HG02852 (cell line): ENCODE measurements at regions not wholly inside any gene's neighbourhood (a gene's known extent, or its start where the extent isn't known, plus 50 kb on each side); places are given as distances from the start of the nearest gene placed in this dataset.

Source experiments
- ATAC-seq: cut with Tn5 transposase; IDR thresholded peaks from one replicate; pipeline ENCODE4 v1.9.1; 2021; ENCODE audit warnings: mild to moderate bottlenecking, moderate library complexity; ENCODE audit not compliant: unreplicated experiment

DNA sequence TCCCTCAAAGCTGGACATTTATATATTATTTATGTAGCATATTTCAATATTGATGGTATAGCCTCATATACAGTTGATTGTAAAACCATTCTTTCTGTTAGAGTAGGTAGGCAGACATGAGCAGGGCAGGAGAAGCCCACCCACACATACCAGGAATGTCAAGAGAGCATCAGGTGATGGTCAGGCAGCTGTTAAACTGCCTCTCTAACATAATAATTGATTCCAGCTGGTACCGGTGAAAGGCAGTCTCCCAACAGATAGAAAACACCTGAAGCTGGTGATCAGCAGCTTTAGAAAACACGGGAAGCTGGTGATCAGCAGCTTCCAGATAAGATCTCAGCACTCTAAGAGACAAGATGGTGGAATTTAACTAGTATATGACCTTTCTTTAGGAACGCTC, 132.9 kb downstream of the SLITRK6 start:
- ATAC-seq = no peak

DNA sequence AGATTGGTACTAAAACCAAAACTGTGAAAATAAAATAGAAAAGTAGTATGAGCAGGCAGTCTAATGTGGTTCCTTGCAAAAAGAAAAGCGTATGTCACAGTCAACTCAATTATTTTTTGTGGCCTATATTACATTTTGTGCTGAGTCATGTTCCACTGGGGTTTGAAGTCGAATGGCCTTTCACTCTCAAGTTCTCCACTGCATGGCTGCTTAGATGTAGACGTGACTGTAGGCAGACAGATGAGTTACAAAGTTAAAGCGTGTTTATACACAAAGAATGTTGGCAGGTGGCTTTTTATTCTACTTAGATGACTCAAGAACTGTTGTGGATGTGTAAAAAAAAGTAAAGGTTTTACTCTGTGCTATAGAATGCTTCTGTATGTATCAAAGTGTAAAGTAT, 133.9 kb downstream of the SLITRK6 start:
- no peak for ATAC-seq

DNA sequence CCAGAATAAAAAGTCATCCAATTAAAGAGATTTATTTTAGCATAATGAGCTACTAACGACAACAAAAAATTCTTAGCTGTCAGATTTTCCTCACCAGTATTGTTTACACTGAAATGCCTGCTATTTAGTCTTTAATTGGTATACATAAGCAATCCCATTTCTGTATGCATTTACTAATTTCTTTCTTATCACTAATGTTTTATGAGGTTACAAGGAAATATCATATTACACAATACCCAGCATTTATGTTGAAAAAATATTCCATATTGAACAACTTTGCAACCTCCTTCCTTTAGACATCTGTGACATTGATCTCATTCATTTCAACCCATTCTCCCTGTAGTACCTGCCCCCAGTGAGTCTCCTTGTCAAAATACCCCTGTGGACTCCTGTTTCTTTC, 135.4 kb downstream of the SLITRK6 start:
- no peak for ATAC-seq

DNA sequence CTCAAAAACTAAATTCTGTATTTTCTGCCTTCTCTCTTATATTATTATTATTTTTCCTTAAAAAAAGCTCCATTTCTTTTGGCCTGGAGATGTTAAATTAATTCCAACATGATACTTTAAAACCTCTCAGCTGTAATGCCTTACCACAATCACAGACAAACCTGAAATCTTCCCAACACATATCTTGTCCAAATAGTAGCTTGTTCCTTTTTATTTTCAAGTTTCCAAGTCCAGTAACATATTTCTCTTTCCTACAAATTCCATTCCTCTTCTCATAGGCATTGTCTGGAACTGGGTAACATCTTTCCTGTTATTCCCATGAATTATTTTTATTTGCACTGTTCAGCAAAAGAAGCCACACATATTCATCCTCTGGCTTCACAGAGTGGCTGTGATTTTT, 137.0 kb downstream of the SLITRK6 start:
- no peak for ATAC-seq

DNA sequence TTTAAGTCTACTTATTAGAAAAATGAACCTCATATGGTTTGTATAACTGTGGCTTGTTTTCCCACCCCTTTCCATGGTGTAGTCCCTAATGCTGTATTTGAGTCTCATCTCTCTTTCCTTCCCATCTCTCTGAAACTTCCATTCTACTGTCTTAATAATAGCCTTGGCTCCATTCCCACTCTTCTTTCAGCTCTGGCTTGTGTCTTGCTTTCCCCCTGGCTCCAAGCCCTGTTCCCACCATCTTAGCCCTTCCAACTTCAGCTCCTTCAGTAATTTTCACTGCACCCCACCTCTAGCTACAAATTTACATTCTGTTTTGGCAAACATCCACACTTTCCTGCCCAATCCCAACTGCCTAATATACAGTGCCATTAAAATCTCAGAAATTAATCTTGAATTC, 137.5 kb downstream of the SLITRK6 start:
- ATAC-seq = no peak

DNA sequence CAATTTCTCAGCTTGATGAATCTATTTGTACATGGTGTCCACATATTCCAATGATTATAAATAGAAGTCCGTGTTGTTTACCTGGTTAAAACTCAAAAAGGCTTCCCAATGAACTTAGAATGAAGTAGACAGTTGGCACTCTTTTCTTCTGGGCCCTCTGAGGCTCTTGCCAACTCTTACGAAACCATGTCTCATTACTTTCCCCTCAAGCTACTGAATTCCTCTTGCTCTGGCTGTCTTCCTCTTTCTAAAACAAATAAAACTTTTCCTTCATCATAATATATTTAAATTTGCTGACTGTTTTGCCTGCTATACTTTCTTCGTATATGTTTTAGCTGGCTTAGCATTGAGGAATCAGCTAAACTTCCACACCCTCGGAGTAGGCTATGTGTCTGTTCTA, 139.7 kb downstream of the SLITRK6 start:
- ATAC-seq = no peak

DNA sequence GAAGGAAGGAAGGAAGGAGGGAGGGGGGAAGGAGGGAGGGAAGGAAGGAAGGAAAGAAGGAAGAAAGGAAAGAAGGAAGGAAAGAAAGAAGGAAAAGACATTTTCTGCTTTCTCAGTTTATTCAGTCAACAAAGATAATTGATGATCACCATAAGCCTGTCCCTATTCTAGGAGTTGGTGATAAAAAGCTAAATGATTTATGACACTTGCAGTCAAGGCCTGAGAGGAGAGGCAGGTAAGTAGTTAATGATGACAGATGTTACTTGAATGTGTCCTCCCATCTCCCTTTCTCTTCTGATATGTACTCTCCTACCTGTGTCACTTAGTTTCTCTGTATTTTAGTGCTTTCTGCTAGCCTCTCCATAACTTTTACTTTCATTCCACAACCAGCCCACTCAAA, 141.3 kb downstream of the SLITRK6 start:
- ATAC-seq = no peak

DNA sequence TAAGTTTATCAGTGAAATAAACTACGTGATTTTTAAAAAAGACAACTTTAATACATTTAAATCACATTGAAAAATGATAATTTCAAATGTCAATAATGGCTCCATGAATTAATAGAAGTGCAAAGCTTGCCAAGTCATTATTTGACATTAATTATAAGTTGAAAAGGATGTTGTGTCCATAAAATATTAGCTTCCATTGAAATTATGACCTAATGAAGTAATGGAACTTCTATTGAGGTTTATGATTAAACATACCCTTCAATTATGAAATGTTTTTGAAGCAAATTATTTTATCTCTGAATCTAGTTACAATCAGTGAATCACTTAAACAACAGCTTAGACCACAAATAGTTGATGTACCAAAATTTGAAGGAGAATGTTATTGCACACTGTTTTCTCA, 144.2 kb downstream of the SLITRK6 start:
- ATAC-seq = no peak

DNA sequence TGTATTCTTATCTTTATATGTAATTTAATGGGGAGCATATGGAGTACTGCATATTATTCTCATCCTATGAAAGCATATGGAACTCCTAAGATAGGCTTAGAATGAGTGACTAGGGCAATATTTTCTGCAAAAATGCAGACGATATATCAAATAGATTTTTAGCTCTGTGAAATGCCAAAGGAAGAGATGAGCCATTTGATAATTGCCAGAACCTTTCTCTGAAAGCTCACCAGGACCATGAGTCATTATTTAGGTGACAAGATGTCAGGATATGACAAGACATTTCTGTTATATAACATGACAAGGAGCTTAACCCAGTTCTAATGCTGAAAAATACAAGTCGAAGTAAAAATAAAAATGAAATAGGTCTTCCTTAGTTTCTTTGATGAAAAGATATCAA, 145.0 kb downstream of the SLITRK6 start:
- ATAC-seq = no peak

DNA sequence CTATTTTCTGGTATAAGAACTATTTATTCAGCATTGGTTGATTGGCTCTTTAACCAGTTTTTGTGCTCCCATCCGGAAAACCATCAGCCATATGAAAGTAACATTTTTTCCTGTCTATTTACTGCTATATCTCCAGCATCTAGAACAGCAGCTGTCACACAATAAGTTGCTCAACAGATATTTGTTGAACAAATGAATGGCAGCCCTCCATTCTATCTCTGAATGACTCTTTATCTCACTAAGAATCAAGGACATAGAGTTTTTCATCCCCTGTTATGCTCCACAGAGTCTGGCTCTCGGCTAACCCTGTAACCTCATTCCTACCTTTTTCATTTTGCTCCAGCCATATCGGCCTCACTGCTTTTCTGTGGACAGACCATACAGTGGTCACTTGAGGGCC, 145.5 kb downstream of the SLITRK6 start:
- no peak for ATAC-seq

DNA sequence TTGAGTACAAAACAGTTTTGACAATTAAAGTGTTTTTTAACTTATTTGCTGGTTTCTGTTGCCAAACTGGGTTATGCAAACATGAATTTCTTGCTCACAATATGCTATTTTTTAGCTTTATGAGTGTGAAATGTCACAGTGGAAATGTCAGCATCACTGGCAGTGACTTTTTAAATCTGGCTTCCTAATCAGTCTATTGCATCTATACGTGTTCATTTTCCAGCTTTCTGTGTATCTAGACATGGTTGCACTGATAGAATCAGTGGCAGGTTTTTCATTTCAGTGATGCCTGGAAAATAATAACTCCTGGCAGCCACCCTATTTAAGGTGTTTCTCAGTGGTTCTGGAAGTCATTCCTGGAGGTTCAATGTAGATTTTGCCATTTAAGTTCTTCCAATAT, 146.7 kb downstream of the SLITRK6 start:
- ATAC-seq = no peak

DNA sequence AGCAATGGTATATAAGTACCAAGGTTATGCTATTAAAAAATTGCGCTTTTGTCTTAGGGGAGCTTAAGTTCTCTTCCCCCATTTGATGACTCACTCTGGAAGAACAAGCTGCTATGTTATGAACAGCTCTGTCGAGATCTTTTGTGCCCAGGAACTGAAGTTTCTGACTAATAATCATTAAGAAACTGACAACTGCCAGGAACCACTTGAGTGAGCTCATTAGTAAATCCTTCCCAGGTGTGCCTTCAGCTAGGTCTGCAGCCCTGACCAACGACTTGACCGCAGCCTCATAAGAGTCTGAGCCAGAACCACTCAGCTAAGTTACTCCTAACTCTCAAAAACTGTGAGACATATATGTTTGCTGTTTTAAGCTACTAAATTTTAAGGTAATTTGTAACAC, 147.8 kb downstream of the SLITRK6 start:
- ATAC-seq = no peak

DNA sequence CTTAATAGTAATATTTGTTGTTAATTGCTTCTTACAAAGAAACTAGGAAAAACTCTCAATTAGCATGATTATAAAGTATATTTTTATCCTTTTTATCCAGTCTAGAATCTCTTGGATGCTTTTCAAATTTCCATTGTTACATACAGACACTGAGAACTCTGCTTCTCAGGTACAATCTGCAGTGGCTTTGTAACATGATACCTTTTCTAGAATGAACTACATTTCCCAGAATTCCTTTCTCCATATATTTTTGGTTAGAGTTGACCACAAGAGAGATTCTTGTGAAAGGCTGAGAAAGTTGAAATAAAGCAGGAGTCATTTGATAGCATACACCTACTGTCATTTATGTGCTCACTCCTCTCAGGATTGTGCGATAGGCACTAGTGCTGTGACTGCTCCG, 148.6 kb downstream of the SLITRK6 start:
- ATAC-seq = no peak

DNA sequence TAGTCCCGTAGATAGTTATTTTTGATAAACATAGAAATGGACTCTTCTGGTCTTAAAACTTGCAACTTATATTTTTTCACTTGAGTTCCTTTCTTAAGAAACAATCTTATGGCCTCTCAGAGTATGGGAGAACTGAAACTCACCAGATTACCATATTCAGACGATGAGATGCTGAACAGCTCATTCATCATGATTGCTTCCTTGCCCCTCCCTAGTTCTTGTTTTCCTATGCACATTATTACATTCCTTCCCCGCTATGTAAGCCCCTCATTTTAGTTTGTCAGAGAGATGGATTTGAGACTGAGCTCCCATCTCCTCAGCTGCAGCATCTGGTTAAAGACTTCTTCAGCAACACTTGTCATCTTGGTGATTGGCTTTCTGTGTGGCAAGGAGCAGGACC, 158.5 kb downstream of the SLITRK6 start:
- ATAC-seq = no peak

DNA sequence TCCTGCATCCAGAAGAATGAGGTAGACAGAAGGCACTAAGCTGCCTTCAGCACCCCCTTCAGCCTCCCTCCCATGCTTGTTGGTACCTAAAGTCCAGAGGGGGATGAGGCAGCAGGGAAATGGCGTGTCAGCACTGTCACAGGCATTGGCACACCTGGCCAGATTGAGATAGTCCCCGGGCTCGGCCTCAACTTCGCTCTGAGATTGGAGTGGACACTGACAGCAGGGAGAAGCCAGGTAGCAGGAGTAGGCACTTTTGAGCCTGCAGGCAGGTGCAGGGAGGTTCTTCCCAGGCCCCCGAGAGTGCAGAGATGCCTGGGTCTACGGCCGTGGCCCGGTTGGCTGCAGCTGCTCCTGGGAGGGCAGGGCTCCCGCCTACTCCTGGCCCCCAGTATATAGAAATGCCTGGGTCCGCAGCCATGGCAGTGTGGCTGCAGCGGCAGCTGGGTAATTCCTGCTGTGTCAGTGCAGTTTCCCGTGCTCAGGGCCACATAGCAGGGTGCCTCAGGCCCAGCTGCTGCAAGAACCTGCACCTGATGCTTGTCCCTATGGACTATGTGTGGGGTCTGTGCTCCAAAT, 160.3 kb downstream of the SLITRK6 start:
- no peak for ATAC-seq

DNA sequence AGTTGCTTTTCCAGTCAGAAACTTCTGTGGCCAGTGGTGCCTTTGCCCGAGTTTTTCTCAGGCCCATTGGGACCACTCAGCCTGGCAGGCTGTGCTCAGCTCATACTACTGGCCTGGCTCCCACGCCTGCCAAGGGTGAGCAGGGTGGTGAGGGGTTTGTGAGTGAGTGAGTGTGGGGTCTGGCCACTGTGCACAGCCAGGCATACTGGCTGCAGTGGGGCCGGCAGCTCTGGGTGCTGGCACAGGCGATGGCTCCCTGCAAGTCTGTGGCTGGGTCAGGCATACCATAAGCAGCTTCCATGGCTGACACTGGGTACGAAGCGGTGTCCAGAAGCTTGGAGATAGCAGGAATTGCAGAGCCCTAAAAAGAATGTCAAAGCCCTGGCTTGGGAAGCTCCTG, 161.0 kb downstream of the SLITRK6 start:
- ATAC-seq = no peak

DNA sequence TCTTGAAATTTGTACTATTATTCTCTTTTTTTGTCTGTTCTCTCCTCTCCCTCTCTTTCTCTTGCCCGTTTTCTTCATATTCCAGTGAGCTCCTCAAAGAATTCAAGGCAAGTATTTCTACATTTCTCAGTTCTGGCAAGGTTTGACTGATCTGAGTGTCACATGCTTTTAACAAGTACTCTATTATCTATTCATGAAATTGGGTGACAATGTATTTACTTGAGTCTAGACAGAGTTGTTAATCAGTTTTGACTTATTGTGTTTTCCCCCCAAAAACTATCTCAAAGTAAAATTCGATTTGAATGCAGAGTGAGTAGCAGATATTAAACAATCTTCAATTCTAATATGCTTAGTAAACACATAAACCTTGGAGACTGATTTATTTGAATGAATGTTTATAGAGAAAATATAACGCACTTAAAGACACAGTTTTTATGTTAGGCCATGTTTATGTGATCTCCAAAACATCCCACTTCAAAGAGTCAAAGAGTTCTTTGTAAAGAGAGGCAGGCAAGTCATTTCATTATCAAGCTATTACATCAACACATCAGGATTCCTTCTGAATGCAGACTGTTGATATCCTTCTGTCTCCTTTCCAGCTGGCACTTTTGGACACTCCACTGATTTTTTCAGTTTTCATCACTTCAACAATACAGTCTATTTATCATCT, 166.6 kb downstream of the SLITRK6 start:
- ATAC-seq = no peak

DNA sequence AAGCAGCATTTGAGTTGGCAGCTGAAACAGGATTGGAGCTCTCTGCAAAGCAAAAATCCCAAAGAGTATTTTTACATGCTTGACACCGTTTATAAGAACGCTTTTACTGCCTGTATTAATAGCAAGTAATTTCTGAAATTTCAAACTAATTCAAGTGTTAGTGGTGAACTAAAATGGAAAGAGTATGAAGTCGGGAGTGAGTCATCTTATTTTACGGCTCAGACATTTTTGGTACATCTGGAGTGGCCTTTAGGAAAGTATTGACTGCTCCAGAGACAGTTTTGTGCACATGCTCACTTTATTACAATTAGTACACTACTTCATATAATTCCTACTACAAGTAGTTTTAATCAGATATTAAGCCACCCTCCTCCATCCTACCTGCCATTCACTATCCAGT, 167.4 kb downstream of the SLITRK6 start:
- no peak for ATAC-seq

DNA sequence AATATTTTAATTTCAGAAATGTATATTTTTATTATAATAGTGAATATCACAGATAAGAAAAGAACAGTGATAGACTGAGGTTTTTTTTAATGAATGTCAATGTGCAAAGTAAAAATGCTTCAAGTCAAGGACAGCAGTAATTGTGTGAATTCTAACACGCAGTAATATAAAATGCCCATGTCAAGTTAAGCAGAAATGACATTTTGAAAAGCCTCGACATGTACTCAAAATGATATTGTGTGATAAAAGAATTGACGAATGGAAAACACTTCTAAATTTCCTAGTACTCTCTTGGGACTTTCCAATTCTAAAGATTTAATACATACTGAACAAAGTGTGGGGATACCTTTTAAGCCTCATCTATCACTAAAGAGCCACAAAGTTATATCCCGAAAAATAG, 172.6 kb downstream of the SLITRK6 start:
- no peak for ATAC-seq

DNA sequence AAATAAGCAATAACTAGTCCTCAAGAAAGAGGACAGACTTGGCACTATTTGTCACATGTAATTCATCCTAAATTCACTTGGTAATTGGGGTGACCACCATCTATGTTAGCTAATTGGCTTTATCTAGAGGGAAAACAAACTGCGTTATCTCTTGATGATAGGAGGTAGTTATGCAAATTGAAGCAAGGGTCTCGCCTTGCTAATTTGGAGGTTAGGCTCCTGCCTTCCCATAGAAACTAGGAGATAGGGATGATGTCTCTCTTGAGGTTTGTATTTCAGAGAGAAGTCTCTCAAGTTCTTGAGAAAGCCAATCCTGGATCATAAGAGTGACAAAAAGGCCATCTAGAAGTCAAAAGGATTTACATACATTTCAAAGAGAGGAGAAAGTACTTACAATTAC, 179.9 kb downstream of the SLITRK6 start:
- no peak for ATAC-seq

DNA sequence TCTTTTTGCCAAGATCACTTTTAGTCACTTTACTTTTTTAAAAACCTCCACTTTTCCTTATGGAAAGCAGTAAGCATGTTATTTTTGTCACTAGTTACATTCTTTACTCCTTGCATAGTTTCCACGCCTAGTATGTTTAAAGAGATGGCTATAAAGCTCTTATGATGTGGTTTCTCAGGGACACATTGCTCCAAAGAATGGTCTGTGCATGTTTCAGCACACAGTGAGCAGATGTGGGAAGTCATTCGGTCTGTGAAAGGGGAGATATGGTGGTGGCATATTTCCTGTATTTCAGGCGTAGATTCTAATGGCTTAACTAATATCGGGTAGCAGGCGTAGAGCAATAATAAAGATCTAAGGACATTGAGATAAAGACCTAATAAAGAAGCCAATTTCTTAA, 180.7 kb downstream of the SLITRK6 start:
- ATAC-seq = no peak

DNA sequence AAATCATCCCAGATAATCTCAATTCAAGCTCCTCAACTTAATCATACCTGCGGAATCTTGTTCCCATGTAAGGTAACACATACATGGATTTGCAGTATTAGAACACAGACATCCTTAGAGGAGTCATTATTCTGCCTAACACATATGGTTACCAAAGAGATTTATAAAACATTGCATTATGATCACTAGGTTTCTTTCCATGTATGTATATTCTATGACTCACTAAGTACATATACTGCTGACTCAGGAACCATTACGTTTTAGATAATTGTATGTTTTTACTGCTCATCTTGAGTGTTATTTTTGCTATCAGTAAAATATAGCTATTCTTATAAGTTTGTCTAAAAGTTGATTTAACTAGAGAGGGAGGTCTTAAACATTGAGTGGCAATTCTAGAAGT, 182.9 kb downstream of the SLITRK6 start:
- no peak for ATAC-seq

DNA sequence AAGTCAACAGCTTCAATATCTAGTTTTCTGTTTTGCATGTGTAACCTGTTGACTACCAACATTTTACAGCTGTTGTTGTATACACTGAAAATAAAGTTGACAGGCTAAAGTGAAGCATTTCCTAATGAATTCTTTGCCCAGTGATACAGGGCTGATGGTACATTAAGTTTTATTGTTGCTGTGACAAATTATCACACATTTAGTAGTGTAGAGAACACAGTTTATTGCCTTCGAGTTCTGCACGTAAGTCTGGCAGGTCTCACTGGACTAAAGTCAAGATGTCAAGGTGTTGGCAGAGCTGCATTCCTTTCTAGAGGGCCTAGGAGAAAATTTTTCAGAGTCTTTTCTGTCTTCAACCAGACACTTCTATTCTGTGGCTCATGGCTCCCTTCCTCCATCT, 184.2 kb downstream of the SLITRK6 start:
- no peak for ATAC-seq
